T-cell (primary cell): ENCODE measurements at regions not wholly inside any gene's neighbourhood (a gene's known extent, or its start where the extent isn't known, plus 50 kb on each side); places are given as distances from the start of the nearest gene placed in this dataset.

Experiments used
- ATAC-seq, 4 experiments: fragments of 200-7000 bp in 3 of 4; fragments of 150-1000 bp in 1 of 4; cut with Tn5 transposase; replicated peaks in 1 of 4; 1 replicate in 3 of 4; 2 replicates in 1 of 4; pipeline ENCODE4 v1.10.0; 2021; ENCODE audit warnings: moderate library complexity in 3 of 4, mild to moderate bottlenecking in 2 of 4, moderate number of reproducible peaks in 1 of 4
- CTCF ChIA-PET, 2 donors: fragments of 300-600 bp; sonication (Branson Sonifier 250); formaldehyde crosslinking; loops; one replicate each; lab custom pipeline; 2022; ENCODE audit warnings: antibody characterized with exemption in 2 of 2; lab: Charles Lee
- POLR2A ChIA-PET, 2 donors: fragments of 300-600 bp; sonication (Branson Sonifier 250); formaldehyde crosslinking; loops; one replicate each; lab custom pipeline; 2022; ENCODE audit warnings: antibody characterized with exemption in 2 of 2; lab: Charles Lee
- DNase-seq, 35 experiments: peaks; one replicate each; pipeline versions ENCODE4 v3.0.0 to v3.0.0-alpha.2; 2013 to 2023
- H3K27ac ChIP-seq: one replicate; pipeline ENCODE4 v1.5.1; 2013; ENCODE audit warnings: low read length
- H3K27me3 ChIP-seq, 2 experiments: replicated peaks in 1 of 2; 1 replicate in 1 of 2; 2 replicates in 1 of 2; pipeline versions ENCODE4 v1.6.1 to v1.7.0; 2013; ENCODE audit warnings: low read length in 1 of 2, mixed read lengths in 1 of 2; ENCODE audit not compliant: control insufficient read depth in 2 of 2, insufficient read depth in 2 of 2; ENCODE audit errors: extremely low read depth in 1 of 2
- H3K36me3 ChIP-seq, 2 donors: 1 replicate in 1 of 2; 2 replicates in 1 of 2; pipeline versions ENCODE4 v1.6.1 to v1.7.0; 2013; ENCODE audit warnings: low read length in 1 of 2; ENCODE audit not compliant: control insufficient read depth in 2 of 2, insufficient read depth in 1 of 2; ENCODE audit errors: extremely low read depth in 1 of 2
- H3K4me1 ChIP-seq, 2 experiments: 1 replicate in 1 of 2; 2 replicates in 1 of 2; pipeline versions ENCODE4 v1.6.1 to v1.7.0; 2013; ENCODE audit warnings: low read length in 2 of 2, mixed read lengths in 1 of 2; ENCODE audit not compliant: insufficient read depth in 2 of 2, control insufficient read depth in 1 of 2; ENCODE audit errors: extremely low read depth in 1 of 2
- H3K4me3 ChIP-seq, 2 donors: 1 replicate in 1 of 2; 2 replicates in 1 of 2; pipeline versions ENCODE4 v1.5.1 to v1.7.0; 2013; ENCODE audit warnings: mild to moderate bottlenecking in 2 of 2, low read length in 1 of 2, moderate library complexity in 1 of 2; ENCODE audit not compliant: control insufficient read depth in 1 of 2; ENCODE audit errors: extremely low read depth in 1 of 2
- H3K9me3 ChIP-seq: 2 replicates; pipeline ENCODE4 v1.7.0; 2013
- H3K27ac Mint-ChIP-seq, 2 donors: one replicate each; pipeline ENCODE4 v1.8.0; 2020 to 2021; ENCODE audit warnings: mild to moderate bottlenecking in 2 of 2, mixed read lengths in 2 of 2
- H3K27me3 Mint-ChIP-seq, 2 donors: one replicate each; pipeline ENCODE4 v1.8.0; 2021 to 2022; ENCODE audit warnings: mixed read lengths in 2 of 2
- H3K36me3 Mint-ChIP-seq: one replicate; pipeline ENCODE4 v1.8.0; 2021; ENCODE audit warnings: mixed read lengths
- H3K4me1 Mint-ChIP-seq, 3 donors: one replicate each; pipeline ENCODE4 v1.8.0; 2020 to 2022; ENCODE audit warnings: mixed read lengths in 3 of 3, mild to moderate bottlenecking in 1 of 3
- H3K4me3 Mint-ChIP-seq, 3 donors: one replicate each; pipeline ENCODE4 v1.8.0; 2020 to 2022; ENCODE audit warnings: mild to moderate bottlenecking in 3 of 3, mixed read lengths in 3 of 3, moderate library complexity in 3 of 3
- H3K9me3 Mint-ChIP-seq, 3 donors: one replicate each; pipeline ENCODE4 v1.8.0; 2020 to 2022; ENCODE audit warnings: mixed read lengths in 3 of 3
- WGBS: methylation state at CpG from one replicate; pipeline ENCODE4 v1.1.5; 2013; ENCODE audit warnings: missing lambda C conversion rate; ENCODE audit not compliant: insufficient coverage; 5-methylcytosine and 5-hydroxymethylcytosine counted together

DNA sequence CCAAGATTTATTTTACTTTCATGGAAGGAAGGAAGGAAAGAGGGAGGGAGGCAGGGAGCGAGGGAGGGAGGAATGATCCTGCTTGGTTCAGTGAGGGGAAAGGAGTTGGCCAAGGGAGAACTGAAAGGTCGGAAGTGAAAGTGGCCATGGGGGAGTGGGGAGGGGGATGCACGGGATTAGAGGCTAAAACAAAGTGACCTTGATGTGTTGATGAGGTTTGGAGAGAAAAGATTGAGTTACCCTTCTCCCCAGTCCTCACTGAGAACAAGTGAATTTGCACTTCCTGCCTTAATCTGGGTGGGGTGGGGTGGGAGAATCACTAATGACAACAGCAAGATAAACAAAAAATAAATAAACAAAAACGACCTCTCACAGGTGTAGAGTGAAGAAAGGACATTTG is 212.0 kb upstream of the TLE3 start:
- H3K9me3 Mint-ChIP-seq, result no peaks in the 10 kb centered on the region
- no peak overlapping the region for H3K27ac Mint-ChIP-seq

GRCh38 chr15:70308735-70309434 is 211.2 kb upstream of the TLE3 start:
- Histone ChIP-seq H3K27me3 (peaks cover 0 to 14% of the 10 kb centered on the region in 2 experiments), H3K36me3 (no peaks in the 10 kb centered on the region), H3K4me3 (no peak overlapping the region), H3K9me3 (no peaks in the 10 kb centered on the region), H3K27ac (no peak overlapping the region), H3K4me1 (peaks cover 0 to 15% of the 10 kb centered on the region in 2 experiments)
- POLR2A ChIA-PET, result no interaction called here
- DNase-seq (no peak), ATAC-seq (no peak)
- 98% methylated on average over 5 of the region's 9 CpGs for WGBS
- no peak overlapping the region for H3K4me3 Mint-ChIP-seq
- CTCF ChIA-PET, result interaction anchor here in 1 of 2 donors (0.6 kb wide), 1 partner anchor 721 kb away, joined by 3 read pairs; no protein-coding TSS in a partner anchor
- peaks cover 17 to 23% (median 21%) of the 10 kb centered on the region in 3 donors for H3K4me1 Mint-ChIP-seq
- H3K27me3 Mint-ChIP-seq, result peaks cover 0 to 10% of the 10 kb centered on the region in 2 donors
- H3K36me3 Mint-ChIP-seq, result no peaks in the 10 kb centered on the region
- H3K9me3 Mint-ChIP-seq, result no peaks in the 10 kb centered on the region
- no peak overlapping the region for H3K27ac Mint-ChIP-seq

More for the DNA sequence above, 212.0 kb upstream of the TLE3 start:
- Mint-ChIP-seq H3K36me3 (no peaks in the 10 kb centered on the region), H3K27me3 (peaks cover 0 to 10% of the 10 kb centered on the region in 2 donors), H3K4me3 (no peak overlapping the region), H3K4me1 (peaks cover 17 to 23% (median 21%) of the 10 kb centered on the region in 3 donors)
- ChIA-PET POLR2A (no interaction called here), CTCF (interaction anchor here (0.6 kb wide), 2 partner anchors 355 to 722 kb away, joined by 3 read pairs; no protein-coding TSS in a partner anchor)
- Histone ChIP-seq H3K4me1 (peaks cover 0 to 15% of the 10 kb centered on the region in 2 experiments), H3K27ac (no peak overlapping the region), H3K36me3 (no peaks in the 10 kb centered on the region), H3K4me3 (no peak overlapping the region), H3K9me3 (no peaks in the 10 kb centered on the region), H3K27me3 (peaks cover 0 to 10% of the 10 kb centered on the region in 2 experiments)
- ATAC-seq, result no peak
- WGBS, result 100% methylated on average over 1 of the region's 4 CpGs
- no peak for DNase-seq

DNA sequence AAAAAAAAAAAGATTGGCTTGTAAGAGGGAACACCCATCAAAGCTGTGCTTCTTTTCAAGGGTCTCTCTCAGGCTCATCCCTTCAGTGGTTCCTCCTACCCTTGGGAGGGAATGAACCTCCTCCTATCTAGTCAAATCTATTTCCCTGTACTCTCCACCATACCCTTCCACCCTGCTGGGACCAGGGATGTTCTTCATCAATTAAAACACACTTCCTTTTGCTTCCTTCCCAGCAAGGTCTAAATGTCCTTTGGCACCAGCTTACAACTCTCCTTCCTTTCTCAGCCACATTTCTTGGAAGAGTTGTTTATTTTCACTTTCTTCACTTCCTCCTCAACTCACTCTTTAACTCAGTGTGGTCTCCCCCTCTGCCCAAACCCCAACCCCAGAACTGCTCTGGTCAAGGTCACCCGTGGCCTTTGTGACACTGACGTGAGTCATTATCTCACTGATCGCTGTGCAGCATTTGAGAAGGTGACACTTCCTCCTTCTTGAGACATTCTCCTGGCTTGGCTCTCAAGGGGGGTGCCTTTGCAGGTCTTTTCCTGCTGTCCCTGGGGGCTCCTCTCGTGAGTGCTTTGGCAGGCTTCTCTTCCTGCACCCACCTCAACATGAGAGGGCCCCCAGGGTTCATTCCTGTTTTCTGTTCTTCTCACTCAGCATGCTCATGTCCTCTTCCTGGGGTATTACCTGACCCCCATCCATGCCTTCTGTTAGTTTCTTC is 210.5 kb upstream of the TLE3 start:
- peak in 3 of 4 experiments; percentile 13 to 59 (median 26) for ATAC-seq
- CTCF ChIA-PET, result interaction anchor here in 1 of 2 donors (0.6 kb wide), 1 partner anchor 359 kb away, joined by 7 read pairs; no protein-coding TSS in a partner anchor

GRCh38 chr15:70306582-70306981 is 208.9 kb upstream of the TLE3 start:
- ChIA-PET POLR2A (no interaction called here), CTCF (no interaction called here)
- Histone ChIP-seq H3K9me3 (no peaks in the 10 kb centered on the region), H3K4me1 (peaks cover 3 to 20% of the 10 kb centered on the region in 2 experiments), H3K4me3 (no peak overlapping the region), H3K27me3 (peaks cover 0 to 15% of the 10 kb centered on the region in 2 experiments), H3K27ac (no peak overlapping the region), H3K36me3 (no peaks in the 10 kb centered on the region)
- Mint-ChIP-seq H3K27ac (no peak overlapping the region), H3K4me1 (peaks cover 17 to 23% (median 21%) of the 10 kb centered on the region in 3 donors), H3K9me3 (no peaks in the 10 kb centered on the region), H3K36me3 (no peaks in the 10 kb centered on the region), H3K4me3 (no peak overlapping the region), H3K27me3 (peaks cover 0 to 10% of the 10 kb centered on the region in 2 donors)
- DNase-seq, result no peak
- ATAC-seq, result no peak
- WGBS, result 94% methylated on average over 3 of the region's 4 CpGs

More for the DNA sequence above, 210.5 kb upstream of the TLE3 start:
- no peaks in the 10 kb centered on the region for H3K9me3 ChIP-seq
- H3K9me3 Mint-ChIP-seq, result no peaks in the 10 kb centered on the region
- H3K4me1 Mint-ChIP-seq, result peaks cover 17 to 23% (median 21%) of the 10 kb centered on the region in 3 donors
- POLR2A ChIA-PET, result interaction anchor here in 1 of 2 donors (0.7 kb wide), 1 partner anchor 720 kb away, joined by 7 read pairs; no protein-coding TSS in a partner anchor
- H3K27me3 Mint-ChIP-seq, result peaks cover 0 to 10% of the 10 kb centered on the region in 2 donors
- peaks cover 0 to 15% of the 10 kb centered on the region in 2 experiments for H3K4me1 ChIP-seq
- H3K36me3 ChIP-seq, result no peaks in the 10 kb centered on the region
- peaks cover 0 to 15% of the 10 kb centered on the region in 2 experiments for H3K27me3 ChIP-seq
- no peak overlapping the region for H3K27ac ChIP-seq
- peak in 7 of 35 experiments; percentile 2 to 40 (median 7) for DNase-seq
- 4% methylated on average over 4 of the region's 4 CpGs for WGBS
- no peak overlapping the region for H3K4me3 Mint-ChIP-seq
- no peak overlapping the region for H3K4me3 ChIP-seq
- no peaks in the 10 kb centered on the region for H3K36me3 Mint-ChIP-seq
- H3K27ac Mint-ChIP-seq, result peak overlapping the region in 1 of 2 donors; percentile 50

DNA sequence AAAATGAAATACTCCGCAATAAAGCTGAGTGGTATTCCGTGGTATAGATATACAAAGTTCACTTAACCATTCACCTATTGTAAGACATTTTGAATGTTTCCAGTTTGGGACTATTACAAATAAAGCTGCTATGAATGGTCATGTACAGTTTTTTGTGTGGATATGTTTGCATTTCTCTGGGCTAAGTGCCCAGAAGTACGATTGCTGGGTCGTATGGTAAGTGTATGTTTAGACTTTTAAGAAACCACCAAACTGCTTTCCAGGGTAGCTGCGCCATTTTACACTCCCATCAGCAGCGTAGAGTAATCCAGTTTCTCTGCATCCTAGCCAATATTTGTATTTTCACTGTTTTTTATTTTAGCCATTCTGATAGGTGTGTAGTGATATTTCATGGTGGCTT is 208.4 kb upstream of the TLE3 start:
- Histone ChIP-seq H3K36me3 (no peaks in the 10 kb centered on the region), H3K4me1 (peaks cover 8 to 25% of the 10 kb centered on the region in 2 experiments), H3K9me3 (no peaks in the 10 kb centered on the region), H3K27ac (no peak overlapping the region), H3K4me3 (no peak overlapping the region), H3K27me3 (peaks cover 0 to 15% of the 10 kb centered on the region in 2 experiments)
- Mint-ChIP-seq H3K27me3 (peaks cover 0 to 9% of the 10 kb centered on the region in 2 donors), H3K27ac (no peak overlapping the region), H3K36me3 (no peaks in the 10 kb centered on the region), H3K9me3 (no peaks in the 10 kb centered on the region), H3K4me3 (no peak overlapping the region), H3K4me1 (peaks cover 18 to 23% (median 21%) of the 10 kb centered on the region in 3 donors)
- DNase-seq, result no peak
- ChIA-PET CTCF (no interaction called here), POLR2A (no interaction called here)
- no peak for ATAC-seq
- WGBS, result no CpG with 5 or more reads among the region's 6 CpGs

- H3K36me3 Mint-ChIP-seq, result no peaks in the 10 kb centered on the region
- Histone ChIP-seq H3K27me3 (peaks cover 0 to 19% of the 10 kb centered on the region in 2 experiments), H3K36me3 (no peaks in the 10 kb centered on the region), H3K4me1 (peaks cover 13 to 31% of the 10 kb centered on the region in 2 experiments), H3K4me3 (no peak overlapping the region), H3K27ac (no peak overlapping the region), H3K9me3 (no peaks in the 10 kb centered on the region)
- CTCF ChIA-PET, result no interaction called here
- peaks cover 0 to 8% of the 10 kb centered on the region in 2 donors for H3K27me3 Mint-ChIP-seq
- DNase-seq (no peak), ATAC-seq (no peak)
- no peak overlapping the region for H3K4me3 Mint-ChIP-seq
- H3K27ac Mint-ChIP-seq, result no peak overlapping the region
- H3K4me1 Mint-ChIP-seq, result peaks cover 11 to 22% (median 11%) of the 10 kb centered on the region in 3 donors
- H3K9me3 Mint-ChIP-seq, result no peaks in the 10 kb centered on the region
- POLR2A ChIA-PET, result no interaction called here
- 100% methylated on average over 1 of the region's 4 CpGs for WGBS
These were observed 206.3 kb upstream of the TLE3 start for GRCh38 chr15:70303981-70304380.
